ENCODE measurements at regions not wholly inside any gene's neighbourhood (a gene's known extent, or its start where the extent isn't known, plus 50 kb on each side); places are given as distances from the start of the nearest gene placed in this dataset.
"Not testable (repeated sequence)": the region's sequence is repeated elsewhere in the genome, so short reads cannot be mapped to it uniquely, and the experiment has no call there.

GRCh38 chr11:56843816-56844215 lies 95.3 kb upstream of the OR9G4 start:
- Histone ChIP-seq H3K4me1 (replicated peaks; ENCODE audit: insufficient read depth) (peaks cover 8% of the 10 kb centered on the region; the same call in 1 of the 2 replicates), H3K9me2 (ENCODE audit: insufficient read depth) (no peaks in the 10 kb centered on the region), H3K36me3 (ENCODE audit: low read depth) (no peaks in the 10 kb centered on the region), H3K79me2 (ENCODE audit: low read depth) (no peaks in the 10 kb centered on the region), H3K4me3 (no peak overlapping the region), H3F3A (ENCODE audit: insufficient read depth, low read depth) (no peaks in the 10 kb centered on the region), H3K9me3 (ENCODE audit: insufficient read depth, low read depth) (no peaks in the 10 kb centered on the region), H2AFZ (no peak overlapping the region), H3K27ac (no peak overlapping the region), H4K20me1 (ENCODE audit: insufficient read depth) (no peaks in the 10 kb centered on the region), H3K27me3 (ENCODE audit: insufficient read depth, low read depth) (no peaks in the 10 kb centered on the region), H3K4me2 (no peak overlapping the region)
- TF ChIP-seq EZH2 (IDR thresholded peaks at IDR 0.05; ENCODE audit: low read depth), result no peak
- no peak for TF ChIP-seq CTCF (conservative IDR thresholded peaks at IDR 0.05)
- no TSS peak for BruUV-seq (replicated peaks)
- intact Hi-C loops (cut with micrococcal nuclease; ENCODE audit: unreplicated experiment), result loop anchor here (5.0 kb wide), 1 partner anchor 493 kb away; the partner anchor contains the start of genes P2RX3 and SSRP1
- CTCF ChIA-PET, result interaction anchor here (1.4 kb wide), 1 partner anchor 405 kb away, joined by 3 read pairs; no protein-coding TSS in a partner anchor
- no peak for DNase-seq
- POLR2A ChIA-PET (ENCODE audit: unreplicated experiment), result no interaction called here

- BruUV-seq (replicated peaks), result no TSS peak
- Histone ChIP-seq H3K9me2 (ENCODE audit: insufficient read depth) (no peaks in the 10 kb centered on the region), H3K79me2 (ENCODE audit: low read depth) (no peaks in the 10 kb centered on the region), H3K9me3 (ENCODE audit: insufficient read depth, low read depth) (no peaks in the 10 kb centered on the region), H3K27ac (no peak overlapping the region), H3F3A (ENCODE audit: insufficient read depth, low read depth) (no peaks in the 10 kb centered on the region), H4K20me1 (ENCODE audit: insufficient read depth) (no peaks in the 10 kb centered on the region), H3K36me3 (ENCODE audit: low read depth) (no peaks in the 10 kb centered on the region), H3K4me3 (no peak overlapping the region), H3K4me2 (no peak overlapping the region), H2AFZ (no peak overlapping the region), H3K27me3 (ENCODE audit: insufficient read depth, low read depth) (no peaks in the 10 kb centered on the region), H3K4me1 (replicated peaks; ENCODE audit: insufficient read depth) (peaks cover 8% of the 10 kb centered on the region; the same call in 1 of the 2 replicates)
- ChIA-PET POLR2A (ENCODE audit: unreplicated experiment) (no interaction called here), CTCF (interaction anchor here (1.4 kb wide), 1 partner anchor 406 kb away, joined by 3 read pairs; no protein-coding TSS in a partner anchor)
- intact Hi-C loops (cut with micrococcal nuclease; ENCODE audit: unreplicated experiment), result loop anchor here (5.0 kb wide), 1 partner anchor 494 kb away; the partner anchor contains the start of genes P2RX3 and SSRP1
- DNase-seq, result peak in 1 of 2 experiments; percentile 66
- no peak for TF ChIP-seq EZH2 (IDR thresholded peaks at IDR 0.05; ENCODE audit: low read depth)
Measured at GRCh38 chr11:56842814-56843794, 94.6 kb upstream of the OR9G4 start.

GRCh38 chr11:56841210-56841810 lies 92.8 kb upstream of the OR9G4 start:
- H2AFZ ChIP-seq, result 0 out of 2 replicates have a peak overlapping the region, but pooled peaks have one; percentile 1

GRCh38 chr11:56827357-56827756 lies 78.9 kb upstream of the OR9G4 start:
- intact Hi-C loops (cut with micrococcal nuclease; ENCODE audit: unreplicated experiment); BruUV-seq (replicated peaks): not testable (repeated sequence)

More at GRCh38 chr11:56841210-56841810, 92.8 kb upstream of the OR9G4 start:
- Histone ChIP-seq H3K27ac (no peak overlapping the region), H3F3A (ENCODE audit: insufficient read depth, low read depth) (no peaks in the 10 kb centered on the region), H4K20me1 (ENCODE audit: insufficient read depth) (no peaks in the 10 kb centered on the region), H3K36me3 (ENCODE audit: low read depth) (no peaks in the 10 kb centered on the region), H3K9me2 (ENCODE audit: insufficient read depth) (no peaks in the 10 kb centered on the region), H3K4me1 (replicated peaks; ENCODE audit: insufficient read depth) (peaks cover 8% of the 10 kb centered on the region; the same call in 1 of the 2 replicates), H3K79me2 (ENCODE audit: low read depth) (no peaks in the 10 kb centered on the region), H3K4me2 (peak overlapping the region; percentile 22), H3K27me3 (ENCODE audit: insufficient read depth, low read depth) (no peaks in the 10 kb centered on the region), H3K4me3 (no peak overlapping the region), H3K9me3 (ENCODE audit: insufficient read depth, low read depth) (no peaks in the 10 kb centered on the region)
- DNase-seq, result peak; percentile 52
- ChIA-PET CTCF (interaction anchor here (0.6 to 2.6 kb wide), 3 partner anchors 120 to 537 kb away, joined by 3 to 68 read pairs (median 5); no protein-coding TSS in a partner anchor), POLR2A (ENCODE audit: unreplicated experiment) (interaction anchor here (0.6 to 0.7 kb wide), 2 partner anchors 409 to 628 kb away, joined by 3 to 4 read pairs; no protein-coding TSS in a partner anchor)
- TF ChIP-seq CTCF (conservative IDR thresholded peaks at IDR 0.05), result peak; percentile 93
- no peak for TF ChIP-seq EZH2 (IDR thresholded peaks at IDR 0.05; ENCODE audit: low read depth)
- intact Hi-C loops (cut with micrococcal nuclease; ENCODE audit: unreplicated experiment), result loop anchor here (1.0 to 5.0 kb wide), 3 partner anchors 275 to 496 kb away; partner anchors contain the start of genes P2RX3 and SSRP1
- no TSS peak for BruUV-seq (replicated peaks)

More at GRCh38 chr11:56827357-56827756, 78.9 kb upstream of the OR9G4 start:
- H3K4me1 ChIP-seq (replicated peaks; ENCODE audit: insufficient read depth); H3K79me2 ChIP-seq (ENCODE audit: low read depth); H4K20me1 ChIP-seq (ENCODE audit: insufficient read depth); H3K36me3 ChIP-seq (ENCODE audit: low read depth); H3K4me2 ChIP-seq; H3K9me2 ChIP-seq (ENCODE audit: insufficient read depth); H3K27ac ChIP-seq; H3K4me3 ChIP-seq; CTCF ChIA-PET; H2AFZ ChIP-seq; H3F3A ChIP-seq (ENCODE audit: insufficient read depth, low read depth); POLR2A ChIA-PET (ENCODE audit: unreplicated experiment); H3K27me3 ChIP-seq (ENCODE audit: insufficient read depth, low read depth): not testable (repeated sequence)
- DNase-seq, result peak in 1 of 2 experiments; percentile 43
- H3K9me3 ChIP-seq (ENCODE audit: insufficient read depth, low read depth), result peaks cover 20% of the 10 kb centered on the region
